ENCODE measurements at regions not wholly inside any gene's neighbourhood (a gene's known extent, or its start where the extent isn't known, plus 50 kb on each side); places are given as distances from the start of the nearest gene placed in this dataset.

- intact Hi-C loops (cut with micrococcal nuclease; ENCODE audit: unreplicated experiment) = no loop called here
- ChIA-PET POLR2A (no interaction called here), CTCF (no interaction called here)
- no peak for TF ChIP-seq CTCF (IDR thresholded peaks at IDR 0.05; ENCODE audit: insufficient read depth in 1 of 2, low read depth in 1 of 2, low read length in 1 of 2, severe bottlenecking in 1 of 2, unreplicated experiment in 1 of 2)
- Mint-ChIP-seq H3K36me3 (ENCODE audit: insufficient read depth, unreplicated experiment) (no peaks in the 10 kb centered on the region), H3K4me1 (ENCODE audit: low read depth, unreplicated experiment) (peaks cover 5% of the 10 kb centered on the region), H3K27me3 (ENCODE audit: insufficient read depth, unreplicated experiment) (no peaks in the 10 kb centered on the region), H3K9me3 (ENCODE audit: unreplicated experiment) (no peaks in the 10 kb centered on the region), H3K4me3 (ENCODE audit: unreplicated experiment) (peak overlapping the region; percentile 40), H3K27ac (ENCODE audit: unreplicated experiment) (no peak overlapping the region)
- no peak overlapping the region for H3K4me3 ChIP-seq (ENCODE audit: low read depth, low read length)
- H3K4me1 ChIP-seq = no peaks in the 10 kb centered on the region
- peak; percentile 68 to 82 for DNase-seq
- no peaks in the 10 kb centered on the region for H3K27me3 ChIP-seq (replicated peaks; ENCODE audit: control insufficient read depth, insufficient read depth, low read length)
- H3K36me3 ChIP-seq (ENCODE audit: control insufficient read depth, insufficient read depth, low read length) = no peaks in the 10 kb centered on the region
- BruUV-seq (replicated peaks) = no TSS peak
- peaks cover 7% of the 10 kb centered on the region; the same call in 1 of the 2 replicates for H3K9me3 ChIP-seq
Observed at GRCh38 chr7:98470485-98471240, 69.8 kb upstream of the BAIAP2L1 start.

GRCh38 chr7:98469088-98469487 is 68.2 kb upstream of the BAIAP2L1 start:
- Histone ChIP-seq H3K4me1 (no peaks in the 10 kb centered on the region), H3K36me3 (ENCODE audit: control insufficient read depth, insufficient read depth, low read length) (no peaks in the 10 kb centered on the region), H3K4me3 (ENCODE audit: low read depth, low read length) (no peak overlapping the region), H3K9me3 (peaks cover 7% of the 10 kb centered on the region; the same call in 1 of the 2 replicates), H3K27me3 (replicated peaks; ENCODE audit: control insufficient read depth, insufficient read depth, low read length) (no peaks in the 10 kb centered on the region)
- DNase-seq = no peak
- no peak for TF ChIP-seq CTCF (IDR thresholded peaks at IDR 0.05; ENCODE audit: insufficient read depth in 1 of 2, low read depth in 1 of 2, low read length in 1 of 2, severe bottlenecking in 1 of 2, unreplicated experiment in 1 of 2)
- no peaks in the 10 kb centered on the region for H3K9me3 Mint-ChIP-seq (ENCODE audit: unreplicated experiment)
- H3K4me1 Mint-ChIP-seq (ENCODE audit: low read depth, unreplicated experiment) = peaks cover 5% of the 10 kb centered on the region
- ChIA-PET CTCF (no interaction called here), POLR2A (no interaction called here)
- intact Hi-C loops (cut with micrococcal nuclease; ENCODE audit: unreplicated experiment) = no loop called here
- BruUV-seq (replicated peaks) = no TSS peak
- H3K4me3 Mint-ChIP-seq (ENCODE audit: unreplicated experiment) = no peak overlapping the region
- H3K36me3 Mint-ChIP-seq (ENCODE audit: insufficient read depth, unreplicated experiment) = no peaks in the 10 kb centered on the region
- no peak overlapping the region for H3K27ac Mint-ChIP-seq (ENCODE audit: unreplicated experiment)
- H3K27me3 Mint-ChIP-seq (ENCODE audit: insufficient read depth, unreplicated experiment) = no peaks in the 10 kb centered on the region

- Mint-ChIP-seq H3K27ac (ENCODE audit: unreplicated experiment) (no peak overlapping the region), H3K4me3 (ENCODE audit: unreplicated experiment) (no peak overlapping the region), H3K27me3 (ENCODE audit: insufficient read depth, unreplicated experiment) (no peaks in the 10 kb centered on the region), H3K4me1 (ENCODE audit: low read depth, unreplicated experiment) (peaks cover 5% of the 10 kb centered on the region), H3K36me3 (ENCODE audit: insufficient read depth, unreplicated experiment) (no peaks in the 10 kb centered on the region), H3K9me3 (ENCODE audit: unreplicated experiment) (no peaks in the 10 kb centered on the region)
- intact Hi-C loops (cut with micrococcal nuclease; ENCODE audit: unreplicated experiment) = no loop called here
- CTCF ChIA-PET = no interaction called here
- no peak for DNase-seq
- Histone ChIP-seq H3K9me3 (peaks cover 7% of the 10 kb centered on the region; the same call in 1 of the 2 replicates), H3K27me3 (replicated peaks; ENCODE audit: control insufficient read depth, insufficient read depth, low read length) (no peaks in the 10 kb centered on the region), H3K4me1 (no peaks in the 10 kb centered on the region), H3K4me3 (ENCODE audit: low read depth, low read length) (no peak overlapping the region), H3K36me3 (ENCODE audit: control insufficient read depth, insufficient read depth, low read length) (no peaks in the 10 kb centered on the region)
- POLR2A ChIA-PET = no interaction called here
- no TSS peak for BruUV-seq (replicated peaks)
- no peak for TF ChIP-seq CTCF (IDR thresholded peaks at IDR 0.05; ENCODE audit: insufficient read depth in 1 of 2, low read depth in 1 of 2, low read length in 1 of 2, severe bottlenecking in 1 of 2, unreplicated experiment in 1 of 2)
Observed at GRCh38 chr7:98467570-98468312, 66.9 kb upstream of the BAIAP2L1 start.

Data from Caco-2 (cell line).